HepG2 (cell line): ENCODE measurements at regions not wholly inside any gene's neighbourhood (a gene's known extent, or its start where the extent isn't known, plus 50 kb on each side); places are given as distances from the start of the nearest gene placed in this dataset.
A peak's percentile ranks its signal among the peaks of the same experiment; 100 is the strongest.

Source experiments
- AGO1 ChIP-seq: fragments of 200-400 bp; formaldehyde crosslinking; IDR thresholded peaks from 2 replicates; pipeline ENCODE4 v1.6.1; 2017; ENCODE audit warnings: mild to moderate bottlenecking, low read depth, low read length, moderate library complexity; ENCODE audit not compliant: poor library complexity, severe bottlenecking
- FLYWCH1 ChIP-seq: sonication (generic); formaldehyde crosslinking; IDR thresholded peaks from 2 replicates; pipeline ENCODE4 v1.8.1; 2023; ENCODE audit warnings: mild to moderate bottlenecking, missing genetic modification reagents
- MATR3 ChIP-seq: sonication (generic); formaldehyde crosslinking; IDR thresholded peaks from 2 replicates; pipeline ENCODE4 v1.4.0; 2020; ENCODE audit warnings: missing genetic modification reagents
- MED1 ChIP-seq: sonication (generic); formaldehyde crosslinking; IDR thresholded peaks from 2 replicates; pipeline ENCODE4 v1.4.0; 2020; ENCODE audit warnings: missing genetic modification reagents
- REXO4 ChIP-seq: sonication (generic); formaldehyde crosslinking; IDR thresholded peaks from 2 replicates; pipeline ENCODE4 v1.8.0; 2022; ENCODE audit warnings: missing genetic modification reagents, mild to moderate bottlenecking, borderline replicate concordance
- ZFP90 ChIP-seq: sonication (generic); formaldehyde crosslinking; IDR thresholded peaks from 2 replicates; pipeline ENCODE4 v1.8.0; 2022; ENCODE audit warnings: missing genetic modification reagents, mild to moderate bottlenecking, inconsistent platforms, borderline replicate concordance
- ZNF232 ChIP-seq: sonication (generic); formaldehyde crosslinking; IDR thresholded peaks from 2 replicates; pipeline ENCODE4 v1.4.0; 2020; ENCODE audit warnings: missing genetic modification reagents, borderline replicate concordance
- ZNF547 ChIP-seq: sonication (generic); formaldehyde crosslinking; IDR thresholded peaks from 2 replicates; pipeline ENCODE4 v1.5.1; 2020; ENCODE audit warnings: mild to moderate bottlenecking, missing genetic modification reagents
- ZNF607 ChIP-seq: sonication (generic); formaldehyde crosslinking; IDR thresholded peaks from 2 replicates; pipeline ENCODE4 v1.5.1; 2020; ENCODE audit warnings: missing genetic modification reagents, mild to moderate bottlenecking, borderline replicate concordance
- ZNF749 ChIP-seq: sonication (generic); formaldehyde crosslinking; IDR thresholded peaks from 2 replicates; pipeline ENCODE4 v1.8.0; 2022; ENCODE audit warnings: mild to moderate bottlenecking, missing genetic modification reagents, moderate library complexity, borderline replicate concordance
- ZNF761 ChIP-seq: sonication (generic); formaldehyde crosslinking; conservative IDR thresholded peaks from 2 replicates; pipeline ENCODE4 v1.4.0; 2020; ENCODE audit warnings: mild to moderate bottlenecking, missing genetic modification reagents
- ZNF850 ChIP-seq: sonication (generic); formaldehyde crosslinking; conservative IDR thresholded peaks from 2 replicates; pipeline ENCODE4 v1.9.0; 2021; ENCODE audit warnings: mild to moderate bottlenecking, missing genetic modification reagents
- TF ChIP-seq, protein P1 (sequence below): sonication (generic); formaldehyde crosslinking; IDR thresholded peaks from 2 replicates; pipeline ENCODE4 v1.4.0; 2020; ENCODE audit warnings: missing genetic modification reagents, borderline replicate concordance
- TF ChIP-seq, protein P2 (sequence below): sonication (generic); formaldehyde crosslinking; IDR thresholded peaks from 2 replicates; pipeline ENCODE4 v1.9.0; 2021; ENCODE audit warnings: mild to moderate bottlenecking, missing genetic modification reagents
- TF ChIP-seq, protein P3 (sequence below): sonication (generic); formaldehyde crosslinking; IDR thresholded peaks from 2 replicates; pipeline ENCODE4 v1.5.0; 2020; ENCODE audit warnings: missing genetic modification reagents
- TF ChIP-seq, protein P4 (sequence below): IDR thresholded peaks from 2 replicates; pipeline ENCODE4 v1.6.1; 2016; ENCODE audit warnings: missing biosample characterization, missing genetic modification reagents, low read depth

DNA sequence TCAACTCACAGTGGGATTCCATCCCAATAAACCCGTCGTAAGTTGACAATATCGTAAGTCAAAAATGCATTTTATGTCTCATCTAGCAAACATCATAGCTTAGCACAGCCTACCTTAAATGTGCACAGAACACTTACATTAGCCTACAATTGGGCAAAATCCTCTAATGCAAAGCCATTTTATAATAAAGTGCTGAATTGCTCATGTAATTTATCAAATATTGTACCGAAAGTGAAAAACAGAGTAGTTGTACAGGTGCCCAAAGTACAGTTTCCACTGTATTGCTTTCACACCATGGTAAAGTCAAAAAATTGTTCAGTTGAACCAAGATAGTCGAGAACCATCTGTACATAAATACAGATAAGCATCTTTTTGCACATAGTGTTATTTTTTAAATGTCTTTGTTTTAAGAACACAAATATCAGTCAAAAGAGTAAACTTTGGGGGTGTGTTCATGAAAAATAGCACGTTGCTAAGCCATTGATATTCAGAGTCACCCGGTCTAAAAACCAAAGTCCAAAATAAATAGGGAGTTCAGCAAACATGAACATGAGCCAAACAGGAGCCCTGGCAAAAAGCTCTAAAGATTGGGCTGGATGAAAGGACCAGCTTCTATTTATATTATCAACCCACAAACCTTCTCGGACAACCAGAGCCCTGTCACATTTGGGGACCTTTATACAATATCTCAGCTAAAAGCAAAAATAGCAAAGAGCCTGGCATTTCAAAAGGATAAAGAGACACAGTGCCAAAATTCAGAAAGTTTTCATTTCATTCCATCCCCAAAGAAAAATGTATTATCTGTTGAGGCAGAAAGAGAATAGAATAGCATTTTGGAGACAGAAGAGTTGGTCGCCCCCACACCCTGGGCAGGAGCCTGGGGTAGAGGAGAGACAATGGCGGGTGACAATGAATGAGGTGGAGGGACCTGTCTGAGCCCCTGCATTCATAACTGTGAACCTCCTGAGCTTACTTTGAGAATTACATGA lies 105.9 kb upstream of the SH3BP4 start (continued):
- TF ChIP-seq ZFP90 (no peak), ZNF850 (CRISPR knock-in tag) (no peak), FLYWCH1 (CRISPR knock-in tag) (no peak), ZNF607 (CRISPR knock-in tag) (no peak), ZNF749 (CRISPR knock-in tag) (no peak), MATR3 (CRISPR knock-in tag) (no peak), ZNF547 (no peak), ZNF761 (CRISPR knock-in tag) (peak; percentile 62; the same call in 1 of the 2 replicates), AGO1 (no peak), MED1 (peak; percentile 99), REXO4 (CRISPR knock-in tag) (no peak), ZNF232 (CRISPR knock-in tag) (0 out of 2 replicates have a peak, but pooled peaks have one; percentile 6)
- TF ChIP-seq, protein P1, sequence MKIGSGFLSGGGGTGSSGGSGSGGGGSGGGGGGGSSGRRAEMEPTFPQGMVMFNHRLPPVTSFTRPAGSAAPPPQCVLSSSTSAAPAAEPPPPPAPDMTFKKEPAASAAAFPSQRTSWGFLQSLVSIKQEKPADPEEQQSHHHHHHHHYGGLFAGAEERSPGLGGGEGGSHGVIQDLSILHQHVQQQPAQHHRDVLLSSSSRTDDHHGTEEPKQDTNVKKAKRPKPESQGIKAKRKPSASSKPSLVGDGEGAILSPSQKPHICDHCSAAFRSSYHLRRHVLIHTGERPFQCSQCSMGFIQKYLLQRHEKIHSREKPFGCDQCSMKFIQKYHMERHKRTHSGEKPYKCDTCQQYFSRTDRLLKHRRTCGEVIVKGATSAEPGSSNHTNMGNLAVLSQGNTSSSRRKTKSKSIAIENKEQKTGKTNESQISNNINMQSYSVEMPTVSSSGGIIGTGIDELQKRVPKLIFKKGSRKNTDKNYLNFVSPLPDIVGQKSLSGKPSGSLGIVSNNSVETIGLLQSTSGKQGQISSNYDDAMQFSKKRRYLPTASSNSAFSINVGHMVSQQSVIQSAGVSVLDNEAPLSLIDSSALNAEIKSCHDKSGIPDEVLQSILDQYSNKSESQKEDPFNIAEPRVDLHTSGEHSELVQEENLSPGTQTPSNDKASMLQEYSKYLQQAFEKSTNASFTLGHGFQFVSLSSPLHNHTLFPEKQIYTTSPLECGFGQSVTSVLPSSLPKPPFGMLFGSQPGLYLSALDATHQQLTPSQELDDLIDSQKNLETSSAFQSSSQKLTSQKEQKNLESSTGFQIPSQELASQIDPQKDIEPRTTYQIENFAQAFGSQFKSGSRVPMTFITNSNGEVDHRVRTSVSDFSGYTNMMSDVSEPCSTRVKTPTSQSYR (CRISPR knock-in tag): no peak
- TF ChIP-seq, protein P2, sequence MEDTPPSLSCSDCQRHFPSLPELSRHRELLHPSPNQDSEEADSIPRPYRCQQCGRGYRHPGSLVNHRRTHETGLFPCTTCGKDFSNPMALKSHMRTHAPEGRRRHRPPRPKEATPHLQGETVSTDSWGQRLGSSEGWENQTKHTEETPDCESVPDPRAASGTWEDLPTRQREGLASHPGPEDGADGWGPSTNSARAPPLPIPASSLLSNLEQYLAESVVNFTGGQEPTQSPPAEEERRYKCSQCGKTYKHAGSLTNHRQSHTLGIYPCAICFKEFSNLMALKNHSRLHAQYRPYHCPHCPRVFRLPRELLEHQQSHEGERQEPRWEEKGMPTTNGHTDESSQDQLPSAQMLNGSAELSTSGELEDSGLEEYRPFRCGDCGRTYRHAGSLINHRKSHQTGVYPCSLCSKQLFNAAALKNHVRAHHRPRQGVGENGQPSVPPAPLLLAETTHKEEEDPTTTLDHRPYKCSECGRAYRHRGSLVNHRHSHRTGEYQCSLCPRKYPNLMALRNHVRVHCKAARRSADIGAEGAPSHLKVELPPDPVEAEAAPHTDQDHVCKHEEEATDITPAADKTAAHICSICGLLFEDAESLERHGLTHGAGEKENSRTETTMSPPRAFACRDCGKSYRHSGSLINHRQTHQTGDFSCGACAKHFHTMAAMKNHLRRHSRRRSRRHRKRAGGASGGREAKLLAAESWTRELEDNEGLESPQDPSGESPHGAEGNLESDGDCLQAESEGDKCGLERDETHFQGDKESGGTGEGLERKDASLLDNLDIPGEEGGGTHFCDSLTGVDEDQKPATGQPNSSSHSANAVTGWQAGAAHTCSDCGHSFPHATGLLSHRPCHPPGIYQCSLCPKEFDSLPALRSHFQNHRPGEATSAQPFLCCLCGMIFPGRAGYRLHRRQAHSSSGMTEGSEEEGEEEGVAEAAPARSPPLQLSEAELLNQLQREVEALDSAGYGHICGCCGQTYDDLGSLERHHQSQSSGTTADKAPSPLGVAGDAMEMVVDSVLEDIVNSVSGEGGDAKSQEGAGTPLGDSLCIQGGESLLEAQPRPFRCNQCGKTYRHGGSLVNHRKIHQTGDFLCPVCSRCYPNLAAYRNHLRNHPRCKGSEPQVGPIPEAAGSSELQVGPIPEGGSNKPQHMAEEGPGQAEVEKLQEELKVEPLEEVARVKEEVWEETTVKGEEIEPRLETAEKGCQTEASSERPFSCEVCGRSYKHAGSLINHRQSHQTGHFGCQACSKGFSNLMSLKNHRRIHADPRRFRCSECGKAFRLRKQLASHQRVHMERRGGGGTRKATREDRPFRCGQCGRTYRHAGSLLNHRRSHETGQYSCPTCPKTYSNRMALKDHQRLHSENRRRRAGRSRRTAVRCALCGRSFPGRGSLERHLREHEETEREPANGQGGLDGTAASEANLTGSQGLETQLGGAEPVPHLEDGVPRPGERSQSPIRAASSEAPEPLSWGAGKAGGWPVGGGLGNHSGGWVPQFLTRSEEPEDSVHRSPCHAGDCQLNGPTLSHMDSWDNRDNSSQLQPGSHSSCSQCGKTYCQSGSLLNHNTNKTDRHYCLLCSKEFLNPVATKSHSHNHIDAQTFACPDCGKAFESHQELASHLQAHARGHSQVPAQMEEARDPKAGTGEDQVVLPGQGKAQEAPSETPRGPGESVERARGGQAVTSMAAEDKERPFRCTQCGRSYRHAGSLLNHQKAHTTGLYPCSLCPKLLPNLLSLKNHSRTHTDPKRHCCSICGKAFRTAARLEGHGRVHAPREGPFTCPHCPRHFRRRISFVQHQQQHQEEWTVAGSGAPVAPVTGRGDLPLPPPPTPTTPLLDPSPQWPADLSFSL (CRISPR knock-in tag): peak; percentile 52; the same call in 1 of the 2 replicates
- TF ChIP-seq, protein P3, sequence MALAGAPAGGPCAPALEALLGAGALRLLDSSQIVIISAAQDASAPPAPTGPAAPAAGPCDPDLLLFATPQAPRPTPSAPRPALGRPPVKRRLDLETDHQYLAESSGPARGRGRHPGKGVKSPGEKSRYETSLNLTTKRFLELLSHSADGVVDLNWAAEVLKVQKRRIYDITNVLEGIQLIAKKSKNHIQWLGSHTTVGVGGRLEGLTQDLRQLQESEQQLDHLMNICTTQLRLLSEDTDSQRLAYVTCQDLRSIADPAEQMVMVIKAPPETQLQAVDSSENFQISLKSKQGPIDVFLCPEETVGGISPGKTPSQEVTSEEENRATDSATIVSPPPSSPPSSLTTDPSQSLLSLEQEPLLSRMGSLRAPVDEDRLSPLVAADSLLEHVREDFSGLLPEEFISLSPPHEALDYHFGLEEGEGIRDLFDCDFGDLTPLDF (CRISPR knock-in tag): no peak
- TF ChIP-seq, protein P4, sequence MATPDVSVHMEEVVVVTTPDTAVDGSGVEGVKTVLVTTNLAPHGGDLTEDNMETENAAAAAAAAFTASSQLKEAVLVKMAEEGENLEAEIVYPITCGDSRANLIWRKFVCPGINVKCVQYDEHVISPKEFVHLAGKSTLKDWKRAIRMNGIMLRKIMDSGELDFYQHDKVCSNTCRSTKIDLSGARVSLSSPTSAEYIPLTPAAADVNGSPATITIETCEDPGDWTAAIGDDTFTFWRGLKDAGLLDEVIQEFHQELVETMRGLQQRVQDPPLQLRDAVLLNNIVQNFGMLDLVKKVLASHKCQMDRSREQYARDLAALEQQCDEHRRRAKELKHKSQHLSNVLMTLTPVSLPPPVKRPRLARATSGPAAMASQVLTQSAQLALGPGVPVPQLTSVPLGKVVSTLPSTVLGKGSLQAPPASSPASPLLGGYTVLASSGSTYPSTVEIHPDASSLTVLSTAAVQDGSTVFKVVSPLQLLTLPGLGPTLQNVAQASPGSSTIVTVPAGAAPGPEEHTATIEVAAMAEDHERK: peak; percentile 33; the same call in 1 of the 2 replicates
